A673 (cell line): ENCODE measurements at regions not wholly inside any gene's neighbourhood (a gene's known extent, or its start where the extent isn't known, plus 50 kb on each side); places are given as distances from the start of the nearest gene placed in this dataset.

Experiments used
- BruUV-seq: library from RNA; stranded (reverse); fragments of 400-500 nt; replicated peaks from 2 replicates; lab custom pipeline; 2021; lab: Mats Ljungman, UMichigan
- CTCF ChIA-PET: fragments of 300-600 bp; sonication (Branson Sonifier 250); formaldehyde crosslinking; loops from one replicate; lab custom pipeline; 2022; ENCODE audit warnings: antibody characterized with exemption; lab: Charles Lee
- POLR2A ChIA-PET: fragments of 300-600 bp; sonication (Branson Sonifier 250); formaldehyde crosslinking; loops from one replicate; lab custom pipeline; 2022; ENCODE audit warnings: antibody characterized with exemption; ENCODE audit not compliant: low non-redundant PET; lab: Charles Lee
- DNase-seq: peaks from one replicate; pipeline ENCODE4 v3.0.0-alpha.2; 2015; ENCODE audit warnings: low spot score
- H3K27ac ChIP-seq: fragments of 200-600 bp; sonication (generic); 2 replicates; pipeline ENCODE4 v1.5.1; 2016; ENCODE audit warnings: mixed run types, low read depth, mild to moderate bottlenecking, mixed read lengths, antibody characterized with exemption, low read length; ENCODE audit not compliant: poor library complexity, severe bottlenecking
- H3K27me3 ChIP-seq: fragments of 200-600 bp; sonication (generic); replicated peaks from 2 replicates; pipeline ENCODE4 v1.6.1; 2017; ENCODE audit warnings: mixed run types, low read depth, mild to moderate bottlenecking, mixed read lengths, antibody characterized with exemption, low read length; ENCODE audit not compliant: insufficient read depth, poor library complexity
- H3K36me3 ChIP-seq: fragments of 200-600 bp; sonication (generic); 2 replicates; pipeline ENCODE4 v1.6.1; 2016; ENCODE audit warnings: mixed run types, mild to moderate bottlenecking, mixed read lengths, antibody characterized with exemption, low read length; ENCODE audit not compliant: insufficient read depth, poor library complexity, severe bottlenecking
- H3K4me1 ChIP-seq: fragments of 200-600 bp; sonication (generic); 2 replicates; pipeline ENCODE4 v1.6.1; 2017; ENCODE audit warnings: mixed run types, mild to moderate bottlenecking, mixed read lengths, antibody characterized with exemption, low read length; ENCODE audit not compliant: insufficient read depth, poor library complexity, severe bottlenecking
- H3K4me3 ChIP-seq: fragments of 200-600 bp; sonication (generic); 2 replicates; pipeline ENCODE4 v1.5.1; 2016; ENCODE audit warnings: low read depth, mixed run types, mild to moderate bottlenecking, mixed read lengths, low read length; ENCODE audit not compliant: poor library complexity, severe bottlenecking
- H3K9me3 ChIP-seq: fragments of 200-600 bp; sonication (generic); 2 replicates; pipeline ENCODE4 v1.6.1; 2016; ENCODE audit warnings: mixed run types, low read depth, mild to moderate bottlenecking, mixed read lengths, antibody characterized with exemption, low read length; ENCODE audit not compliant: poor library complexity, severe bottlenecking
- CTCF ChIP-seq: fragments of 300-800, 200-600 bp; sonication (generic); conservative IDR thresholded peaks from 2 replicates; pipeline ENCODE4 v1.5.1; 2017; ENCODE audit warnings: low read depth, mild to moderate bottlenecking, antibody characterized with exemption, low read length, moderate library complexity, mixed read lengths
- EZH2 ChIP-seq: fragments of 200-600 bp; sonication (generic); IDR thresholded peaks from 2 replicates; pipeline ENCODE4 v1.6.1; 2017; ENCODE audit warnings: borderline replicate concordance, low read depth, mild to moderate bottlenecking, mixed read lengths, antibody characterized with exemption, low read length; ENCODE audit not compliant: poor library complexity, severe bottlenecking
- intact Hi-C: fragments of 100-400 bp; cut with micrococcal nuclease; formaldehyde crosslinking; loops from one replicate; pipeline ENCODE4 v1.10.0; 2022; ENCODE audit not compliant: unreplicated experiment

GRCh38 chr2:158732573-158733429, 62.3 kb upstream of the DAPL1 start:
- Histone ChIP-seq H3K4me1 (no peaks in the 10 kb centered on the region), H3K27me3 (no peaks in the 10 kb centered on the region), H3K27ac (no peak overlapping the region), H3K4me3 (no peak overlapping the region), H3K9me3 (no peaks in the 10 kb centered on the region), H3K36me3 (no peaks in the 10 kb centered on the region)
- no peak for DNase-seq
- TF ChIP-seq CTCF = no peak
- TF ChIP-seq EZH2 = no peak
- intact Hi-C loops = no loop called here
- CTCF ChIA-PET = interaction anchor here (0.5 kb wide), 1 partner anchor 87 kb away, joined by 6 read pairs; no protein-coding TSS in a partner anchor
- POLR2A ChIA-PET = no interaction called here
- no TSS peak for BruUV-seq

GRCh38 chr2:158733430-158733755, 61.7 kb upstream of the DAPL1 start:
- H3K27ac ChIP-seq = no peak overlapping the region
- no peak for DNase-seq
- no peaks in the 10 kb centered on the region for H3K36me3 ChIP-seq
- no peaks in the 10 kb centered on the region for H3K27me3 ChIP-seq
- no peaks in the 10 kb centered on the region for H3K9me3 ChIP-seq
- CTCF ChIA-PET = interaction anchor here (0.5 kb wide), 1 partner anchor 87 kb away, joined by 6 read pairs; no protein-coding TSS in a partner anchor
- H3K4me3 ChIP-seq = no peak overlapping the region
- no peaks in the 10 kb centered on the region for H3K4me1 ChIP-seq
- intact Hi-C loops = no loop called here
- TF ChIP-seq EZH2 (no peak), CTCF (no peak)
- no TSS peak for BruUV-seq
- POLR2A ChIA-PET = no interaction called here

GRCh38 chr2:158734442-158734841, 60.7 kb upstream of the DAPL1 start:
- DNase-seq = no peak
- TF ChIP-seq EZH2 (no peak), CTCF (no peak)
- no peaks in the 10 kb centered on the region for H3K4me1 ChIP-seq
- no TSS peak for BruUV-seq
- no peaks in the 10 kb centered on the region for H3K36me3 ChIP-seq
- no peak overlapping the region for H3K4me3 ChIP-seq
- no peaks in the 10 kb centered on the region for H3K27me3 ChIP-seq
- CTCF ChIA-PET = interaction anchor here (0.6 kb wide), 1 partner anchor 277 kb away, joined by 3 read pairs; no protein-coding TSS in a partner anchor
- POLR2A ChIA-PET = no interaction called here
- intact Hi-C loops = no loop called here
- H3K9me3 ChIP-seq = no peaks in the 10 kb centered on the region
- no peak overlapping the region for H3K27ac ChIP-seq
